ENCODE measurements at regions not wholly inside any gene's neighbourhood (a gene's known extent, or its start where the extent isn't known, plus 50 kb on each side); places are given as distances from the start of the nearest gene placed in this dataset.
"Not testable (repeated sequence)": the region's sequence is repeated elsewhere in the genome, so short reads cannot be mapped to it uniquely, and the experiment has no call there.

- DNase-seq (ENCODE audit: low spot score) = no peak
These were observed 436.9 kb downstream of the BUD13 start for GRCh38 chr11:116335891-116336290.

- no peak for DNase-seq (ENCODE audit: low spot score)
These were observed 437.7 kb downstream of the BUD13 start for GRCh38 chr11:116335078-116335477.

- DNase-seq (ENCODE audit: low spot score) = no peak
These were observed 438.2 kb downstream of the BUD13 start for GRCh38 chr11:116334596-116334995.

GRCh38 chr11:116333001-116333535 lies 439.7 kb downstream of the BUD13 start:
- no peak for DNase-seq (ENCODE audit: low spot score)

- DNase-seq (ENCODE audit: low spot score) = no peak
These were observed 440.4 kb downstream of the BUD13 start for GRCh38 chr11:116332391-116332790.

GRCh38 chr11:116331381-116331780 lies 441.4 kb downstream of the BUD13 start:
- no peak for DNase-seq (ENCODE audit: low spot score)

- DNase-seq (ENCODE audit: low spot score) = no peak
These were observed 442.2 kb downstream of the BUD13 start for GRCh38 chr11:116330439-116331185.

- DNase-seq (ENCODE audit: low spot score) = no peak
These were observed 443.3 kb downstream of the BUD13 start for GRCh38 chr11:116329354-116330090.

- DNase-seq (ENCODE audit: low spot score) = no peak
These were observed 443.9 kb downstream of the BUD13 start for GRCh38 chr11:116328851-116329250.

- DNase-seq (ENCODE audit: low spot score) = no peak
These were observed 444.4 kb downstream of the BUD13 start for GRCh38 chr11:116328391-116328790.

- no peak for DNase-seq (ENCODE audit: low spot score)
These were observed 446.6 kb downstream of the BUD13 start for GRCh38 chr11:116326146-116326545.

GRCh38 chr11:116325247-116325646 lies 447.5 kb downstream of the BUD13 start:
- no peak for DNase-seq (ENCODE audit: low spot score)

GRCh38 chr11:116324077-116324476 lies 448.7 kb downstream of the BUD13 start:
- not testable (repeated sequence) for DNase-seq (ENCODE audit: low spot score)

- DNase-seq (ENCODE audit: low spot score) = no peak
These were observed 455.6 kb downstream of the BUD13 start for GRCh38 chr11:116317212-116317611.

- no peak for DNase-seq (ENCODE audit: low spot score)
These were observed 458.8 kb downstream of the BUD13 start for GRCh38 chr11:116314006-116314405.

- DNase-seq (ENCODE audit: low spot score) = peak; percentile 82
These were observed 460.0 kb downstream of the BUD13 start for GRCh38 chr11:116312570-116313391.

- DNase-seq (ENCODE audit: low spot score) = no peak
These were observed 461.6 kb downstream of the BUD13 start for GRCh38 chr11:116311206-116311605.

GRCh38 chr11:116310698-116311097 lies 462.1 kb downstream of the BUD13 start:
- no peak for DNase-seq (ENCODE audit: low spot score)

GRCh38 chr11:116310226-116310625 lies 462.6 kb downstream of the BUD13 start:
- DNase-seq (ENCODE audit: low spot score) = peak; percentile 83

- no peak for DNase-seq (ENCODE audit: low spot score)
These were observed 463.3 kb downstream of the BUD13 start for GRCh38 chr11:116309446-116309845.

- DNase-seq (ENCODE audit: low spot score) = no peak
These were observed 470.0 kb downstream of the BUD13 start for GRCh38 chr11:116302756-116303155.

- DNase-seq (ENCODE audit: low spot score) = no peak
These were observed 471.6 kb downstream of the BUD13 start for GRCh38 chr11:116301141-116301540.

Measured in H4 (cell line).